ENCODE measurements at regions not wholly inside any gene's neighbourhood (a gene's known extent, or its start where the extent isn't known, plus 50 kb on each side); places are given as distances from the start of the nearest gene placed in this dataset.

DNA sequence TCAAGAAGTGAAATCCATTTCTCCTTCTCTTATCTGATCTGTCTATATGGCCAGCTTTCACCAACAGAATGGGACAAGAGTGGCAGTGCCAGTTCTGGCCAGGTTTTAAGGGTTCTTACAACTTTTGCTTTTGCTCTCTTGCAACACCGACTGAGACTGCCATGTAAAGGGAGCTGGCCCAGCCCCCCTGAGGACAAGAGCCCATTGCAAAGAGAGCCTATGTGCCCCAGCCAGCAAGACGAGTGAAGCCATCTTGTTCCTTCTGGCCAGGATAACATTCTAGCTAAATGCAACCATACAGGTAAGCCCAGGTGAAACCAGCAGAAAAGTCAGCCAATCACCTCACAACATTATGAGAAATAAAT, 101.0 kb upstream of the RND3 start:
- TF ChIP-seq, protein P1, sequence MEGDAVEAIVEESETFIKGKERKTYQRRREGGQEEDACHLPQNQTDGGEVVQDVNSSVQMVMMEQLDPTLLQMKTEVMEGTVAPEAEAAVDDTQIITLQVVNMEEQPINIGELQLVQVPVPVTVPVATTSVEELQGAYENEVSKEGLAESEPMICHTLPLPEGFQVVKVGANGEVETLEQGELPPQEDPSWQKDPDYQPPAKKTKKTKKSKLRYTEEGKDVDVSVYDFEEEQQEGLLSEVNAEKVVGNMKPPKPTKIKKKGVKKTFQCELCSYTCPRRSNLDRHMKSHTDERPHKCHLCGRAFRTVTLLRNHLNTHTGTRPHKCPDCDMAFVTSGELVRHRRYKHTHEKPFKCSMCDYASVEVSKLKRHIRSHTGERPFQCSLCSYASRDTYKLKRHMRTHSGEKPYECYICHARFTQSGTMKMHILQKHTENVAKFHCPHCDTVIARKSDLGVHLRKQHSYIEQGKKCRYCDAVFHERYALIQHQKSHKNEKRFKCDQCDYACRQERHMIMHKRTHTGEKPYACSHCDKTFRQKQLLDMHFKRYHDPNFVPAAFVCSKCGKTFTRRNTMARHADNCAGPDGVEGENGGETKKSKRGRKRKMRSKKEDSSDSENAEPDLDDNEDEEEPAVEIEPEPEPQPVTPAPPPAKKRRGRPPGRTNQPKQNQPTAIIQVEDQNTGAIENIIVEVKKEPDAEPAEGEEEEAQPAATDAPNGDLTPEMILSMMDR (IDR thresholded peaks at IDR 0.05; ENCODE audit: low read depth, low read length, poor library complexity, severe bottlenecking), result no peak
- TF ChIP-seq EZH2phosphoT487 (IDR thresholded peaks at IDR 0.05; ENCODE audit: borderline replicate concordance, low read length), result no peak

Measured in DOHH2 (cell line).